ENCODE measurements at regions not wholly inside any gene's neighbourhood (a gene's known extent, or its start where the extent isn't known, plus 50 kb on each side); places are given as distances from the start of the nearest gene placed in this dataset.

DNA sequence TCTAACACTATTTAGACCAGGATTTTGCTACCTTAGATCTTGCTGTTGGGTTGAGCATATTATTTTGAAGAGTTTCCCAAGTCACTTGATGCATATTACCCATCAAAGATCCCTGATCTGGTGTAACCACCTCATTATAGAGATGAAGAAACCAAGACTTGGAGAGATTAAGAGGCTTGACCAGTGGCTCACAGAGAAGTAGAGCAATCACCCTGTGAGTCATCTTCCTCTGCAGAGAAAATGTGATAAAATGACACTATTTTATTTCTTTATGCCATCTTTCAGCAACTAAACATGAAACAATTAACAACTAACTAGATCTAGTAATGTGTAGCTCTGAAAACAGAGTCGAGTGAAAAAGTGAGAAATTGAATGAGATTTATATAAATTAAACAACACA, 76.1 kb downstream of the KIF4B start:
- Histone ChIP-seq H3K27ac (ENCODE audit: low read depth, low read length, poor library complexity, severe bottlenecking) (no peak overlapping the region), H3K4me3 (ENCODE audit: low read depth, low read length, poor library complexity, severe bottlenecking) (no peak overlapping the region), H3K36me3 (ENCODE audit: insufficient read depth, low read length) (no peaks in the 10 kb centered on the region), H3K4me2 (ENCODE audit: low read length) (no peak overlapping the region), H3K9me3 (ENCODE audit: low read length) (no peaks in the 10 kb centered on the region), H4K20me1 (ENCODE audit: insufficient read depth, low read length) (no peaks in the 10 kb centered on the region), H3K9me2 (ENCODE audit: insufficient read depth, low read length) (no peaks in the 10 kb centered on the region), H3K4me1 (ENCODE audit: insufficient read depth, low read length, poor library complexity, severe bottlenecking) (no peaks in the 10 kb centered on the region), H3K79me2 (ENCODE audit: insufficient read depth, low read depth, low read length) (no peaks in the 10 kb centered on the region), H2AFZ (ENCODE audit: low read length) (no peak overlapping the region)
- intact Hi-C loops (cut with micrococcal nuclease; ENCODE audit: unreplicated experiment), result no loop called here
- DNase-seq (ENCODE audit: low spot score), result no peak
- ChIA-PET CTCF (ENCODE audit: unreplicated experiment) (no interaction called here), POLR2A (no interaction called here)
- TF ChIP-seq, protein P1, sequence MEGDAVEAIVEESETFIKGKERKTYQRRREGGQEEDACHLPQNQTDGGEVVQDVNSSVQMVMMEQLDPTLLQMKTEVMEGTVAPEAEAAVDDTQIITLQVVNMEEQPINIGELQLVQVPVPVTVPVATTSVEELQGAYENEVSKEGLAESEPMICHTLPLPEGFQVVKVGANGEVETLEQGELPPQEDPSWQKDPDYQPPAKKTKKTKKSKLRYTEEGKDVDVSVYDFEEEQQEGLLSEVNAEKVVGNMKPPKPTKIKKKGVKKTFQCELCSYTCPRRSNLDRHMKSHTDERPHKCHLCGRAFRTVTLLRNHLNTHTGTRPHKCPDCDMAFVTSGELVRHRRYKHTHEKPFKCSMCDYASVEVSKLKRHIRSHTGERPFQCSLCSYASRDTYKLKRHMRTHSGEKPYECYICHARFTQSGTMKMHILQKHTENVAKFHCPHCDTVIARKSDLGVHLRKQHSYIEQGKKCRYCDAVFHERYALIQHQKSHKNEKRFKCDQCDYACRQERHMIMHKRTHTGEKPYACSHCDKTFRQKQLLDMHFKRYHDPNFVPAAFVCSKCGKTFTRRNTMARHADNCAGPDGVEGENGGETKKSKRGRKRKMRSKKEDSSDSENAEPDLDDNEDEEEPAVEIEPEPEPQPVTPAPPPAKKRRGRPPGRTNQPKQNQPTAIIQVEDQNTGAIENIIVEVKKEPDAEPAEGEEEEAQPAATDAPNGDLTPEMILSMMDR (conservative IDR thresholded peaks at IDR 0.05; ENCODE audit: low read length), result no peak
- no peak for TF ChIP-seq EZH2phosphoT487 (IDR thresholded peaks at IDR 0.05; ENCODE audit: borderline replicate concordance, low read depth, low read length)
- BruUV-seq (replicated peaks), result no TSS peak

DNA sequence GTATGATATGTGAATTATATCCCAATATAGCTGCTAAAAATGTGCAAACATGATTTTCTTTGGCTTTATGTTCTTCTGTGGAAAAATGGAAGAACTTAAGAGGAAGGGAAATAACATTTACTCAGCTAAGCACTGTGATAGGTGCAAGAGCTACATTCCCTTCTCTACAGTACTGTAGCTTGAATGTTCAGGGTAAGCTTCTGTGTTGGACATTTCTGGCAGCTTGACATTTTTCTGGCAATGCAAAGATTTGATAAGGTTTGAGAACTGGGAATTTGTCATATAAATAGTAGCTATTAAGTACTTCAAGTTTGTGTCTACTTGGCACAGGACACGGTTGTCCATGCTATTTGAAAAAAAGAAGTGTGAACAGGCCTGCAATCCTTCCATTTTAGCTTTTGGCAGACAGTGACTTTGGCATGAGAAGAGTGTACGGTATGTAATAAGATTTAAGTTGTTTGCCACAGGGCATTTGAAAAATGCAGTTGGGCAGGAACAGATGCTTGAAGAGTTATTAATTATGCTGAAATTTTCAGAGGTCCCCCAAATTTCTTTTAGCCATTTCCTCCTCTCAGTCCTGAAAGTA, 77.6 kb downstream of the KIF4B start:
- Histone ChIP-seq H3K36me3 (ENCODE audit: insufficient read depth, low read length) (no peaks in the 10 kb centered on the region), H3K4me3 (ENCODE audit: low read depth, low read length, poor library complexity, severe bottlenecking) (no peak overlapping the region), H2AFZ (ENCODE audit: low read length) (no peak overlapping the region), H3K4me2 (ENCODE audit: low read length) (no peak overlapping the region), H3K79me2 (ENCODE audit: insufficient read depth, low read depth, low read length) (no peaks in the 10 kb centered on the region), H3K27ac (ENCODE audit: low read depth, low read length, poor library complexity, severe bottlenecking) (no peak overlapping the region), H4K20me1 (ENCODE audit: insufficient read depth, low read length) (no peaks in the 10 kb centered on the region), H3K9me3 (ENCODE audit: low read length) (no peaks in the 10 kb centered on the region), H3K9me2 (ENCODE audit: insufficient read depth, low read length) (no peaks in the 10 kb centered on the region), H3K4me1 (ENCODE audit: insufficient read depth, low read length, poor library complexity, severe bottlenecking) (no peaks in the 10 kb centered on the region)
- DNase-seq (ENCODE audit: low spot score), result no peak
- POLR2A ChIA-PET, result interaction anchor here (0.5 to 1.9 kb wide), 4 partner anchors 18 to 1306 kb away, joined by 3 to 4 read pairs (median 3); no protein-coding TSS in a partner anchor
- CTCF ChIA-PET (ENCODE audit: unreplicated experiment), result no interaction called here
- TF ChIP-seq, protein P1 (conservative IDR thresholded peaks at IDR 0.05; ENCODE audit: low read length), result no peak
- BruUV-seq (replicated peaks), result no TSS peak
- intact Hi-C loops (cut with micrococcal nuclease; ENCODE audit: unreplicated experiment), result no loop called here

DNA sequence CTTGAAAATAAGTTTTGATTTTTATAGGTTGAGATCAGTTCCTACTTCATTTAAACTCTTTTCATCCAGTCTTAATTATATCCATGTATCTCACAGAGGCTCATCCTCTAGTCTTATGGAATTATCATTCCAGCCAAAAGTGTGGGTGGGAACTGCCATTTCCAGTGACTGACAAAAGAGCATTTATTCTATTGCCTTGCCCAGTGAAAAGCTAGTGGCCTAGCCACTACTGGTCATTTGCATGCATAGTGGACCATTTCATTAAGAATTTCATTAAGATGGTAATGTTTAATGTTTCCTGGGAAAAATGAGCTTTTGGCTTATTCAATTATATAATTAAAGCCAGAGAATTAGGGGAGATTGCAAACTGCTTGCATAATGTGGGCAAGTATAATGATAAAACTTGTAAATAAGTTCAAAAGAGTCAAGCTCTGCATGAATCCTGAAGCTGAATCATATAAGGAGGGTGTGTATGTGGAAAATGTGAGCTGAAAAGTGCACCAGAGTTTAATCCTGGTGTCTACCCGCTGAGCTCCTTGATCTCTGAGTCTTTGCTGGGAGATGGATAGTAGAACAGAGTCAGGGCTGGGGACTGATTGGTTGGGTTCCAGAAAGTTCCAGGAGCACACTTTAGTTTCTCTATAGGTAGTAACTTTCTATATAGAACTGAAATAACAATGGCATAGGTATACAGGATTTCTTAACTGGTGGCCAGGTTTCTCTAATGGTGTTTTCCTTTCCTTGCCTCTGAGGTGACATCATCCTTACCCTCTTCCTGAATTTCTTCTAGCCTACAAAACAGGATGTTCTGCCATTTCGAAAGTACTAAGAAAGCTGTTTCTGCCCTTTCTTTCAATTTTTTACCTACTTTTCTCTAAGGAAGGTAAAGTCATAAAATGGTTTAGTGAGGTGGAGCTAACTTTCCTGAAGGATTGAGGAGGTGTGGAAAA, 78.5 kb downstream of the KIF4B start:
- ChIA-PET CTCF (ENCODE audit: unreplicated experiment) (no interaction called here), POLR2A (interaction anchor here (0.5 to 1.9 kb wide), 6 partner anchors 17 to 1637 kb away, joined by 3 to 4 read pairs (median 4); no protein-coding TSS in a partner anchor)
- no peaks in the 10 kb centered on the region for H4K20me1 ChIP-seq (ENCODE audit: insufficient read depth, low read length)
- BruUV-seq (replicated peaks), result no TSS peak
- no peaks in the 10 kb centered on the region for H3K9me3 ChIP-seq (ENCODE audit: low read length)
- no peak overlapping the region for H3K4me2 ChIP-seq (ENCODE audit: low read length)
- no peak overlapping the region for H3K27ac ChIP-seq (ENCODE audit: low read depth, low read length, poor library complexity, severe bottlenecking)
- no peak for DNase-seq (ENCODE audit: low spot score)
- intact Hi-C loops (cut with micrococcal nuclease; ENCODE audit: unreplicated experiment), result no loop called here
- H3K79me2 ChIP-seq (ENCODE audit: insufficient read depth, low read depth, low read length), result no peaks in the 10 kb centered on the region
- H3K4me3 ChIP-seq (ENCODE audit: low read depth, low read length, poor library complexity, severe bottlenecking), result no peak overlapping the region
- no peak overlapping the region for H2AFZ ChIP-seq (ENCODE audit: low read length)
- H3K36me3 ChIP-seq (ENCODE audit: insufficient read depth, low read length), result no peaks in the 10 kb centered on the region
- no peaks in the 10 kb centered on the region for H3K4me1 ChIP-seq (ENCODE audit: insufficient read depth, low read length, poor library complexity, severe bottlenecking)
- H3K9me2 ChIP-seq (ENCODE audit: insufficient read depth, low read length), result no peaks in the 10 kb centered on the region
- TF ChIP-seq EZH2phosphoT487 (IDR thresholded peaks at IDR 0.05; ENCODE audit: borderline replicate concordance, low read depth, low read length), result no peak
- TF ChIP-seq, protein P1 (conservative IDR thresholded peaks at IDR 0.05; ENCODE audit: low read length), result no peak
